Fibroblast of lung (primary cell): ENCODE measurements at regions not wholly inside any gene's neighbourhood (a gene's known extent, or its start where the extent isn't known, plus 50 kb on each side); places are given as distances from the start of the nearest gene placed in this dataset.

Experiments used
- DNase-seq, 2 donors: peaks; one replicate each; pipeline versions ENCODE4 v3.0.0 to v3.0.0-alpha.2; 2010; ENCODE audit warnings: low read depth in 2 of 2
- H2AFZ ChIP-seq: 2 replicates; pipeline ENCODE4 v1.5.1; 2012; ENCODE audit warnings: low read length, control low read depth, inconsistent platforms
- H3K27ac ChIP-seq: 2 replicates; pipeline ENCODE4 v1.5.1; 2011; ENCODE audit warnings: low read length, control low read depth; ENCODE audit not compliant: insufficient read depth
- H3K27me3 ChIP-seq: 2 replicates; pipeline ENCODE4 v1.5.1; 2011; ENCODE audit warnings: mild to moderate bottlenecking, low read length; ENCODE audit not compliant: control insufficient read depth, insufficient read depth
- H3K36me3 ChIP-seq: 2 replicates; pipeline ENCODE4 v1.5.1; 2011; ENCODE audit warnings: low read length; ENCODE audit not compliant: control insufficient read depth, insufficient read depth
- H3K4me1 ChIP-seq: 2 replicates; pipeline ENCODE4 v1.5.1; 2011; ENCODE audit warnings: low read length; ENCODE audit not compliant: control insufficient read depth, insufficient read depth; ENCODE audit errors: extremely low read depth
- H3K4me2 ChIP-seq: 2 replicates; pipeline ENCODE4 v1.5.1; 2011; ENCODE audit warnings: low read length, control low read depth; ENCODE audit not compliant: insufficient read depth; ENCODE audit errors: extremely low read depth
- H3K4me3 ChIP-seq, 4 experiments: fragments of 200-600 bp in 1 of 4; sonication (generic) in 1 of 4; replicated peaks in 1 of 4; 2 replicates each; pipeline ENCODE4 v1.5.1; 2011 to 2016; ENCODE audit warnings: low read length in 4 of 4, low read depth in 3 of 4, mild to moderate bottlenecking in 3 of 4, control low read depth in 2 of 4, inconsistent platforms in 1 of 4, mixed read lengths in 1 of 4; ENCODE audit not compliant: insufficient read depth in 1 of 4; ENCODE audit errors: control extremely low read depth in 1 of 4
- H3K79me2 ChIP-seq: 2 replicates; pipeline ENCODE4 v1.5.1; 2012; ENCODE audit warnings: mild to moderate bottlenecking, low read length, inconsistent platforms; ENCODE audit not compliant: control insufficient read depth, insufficient read depth
- H3K9ac ChIP-seq: 2 replicates; pipeline ENCODE4 v1.5.1; 2011; ENCODE audit warnings: mild to moderate bottlenecking, low read length, control low read depth; ENCODE audit not compliant: insufficient read depth
- H3K9me3 ChIP-seq: 2 replicates; pipeline ENCODE4 v1.5.1; 2012; ENCODE audit warnings: low read depth, low read length; ENCODE audit not compliant: control insufficient read depth, insufficient read depth
- H4K20me1 ChIP-seq: 2 replicates; pipeline ENCODE4 v1.5.1; 2011; ENCODE audit warnings: low read length; ENCODE audit not compliant: control insufficient read depth, insufficient read depth; ENCODE audit errors: extremely low read depth
- CTCF ChIP-seq, 2 donors: IDR thresholded peaks in 1 of 2; conservative IDR thresholded peaks in 1 of 2; 1 replicate in 1 of 2; 2 replicates in 1 of 2; pipeline ENCODE4 v1.5.1; 2011 to 2012; ENCODE audit warnings: low read length in 2 of 2, control low read depth in 1 of 2, inconsistent platforms in 1 of 2, low read depth in 1 of 2, mild to moderate bottlenecking in 1 of 2
- EZH2 ChIP-seq: IDR thresholded peaks from 2 replicates; pipeline ENCODE4 v1.5.1; 2012; ENCODE audit warnings: low read length, control low read depth, mild to moderate bottlenecking; ENCODE audit errors: missing control alignments

- no peak overlapping the region for H3K4me2 ChIP-seq
- no peak overlapping the region for H3K4me3 ChIP-seq
- no peak for TF ChIP-seq CTCF (conservative IDR thresholded peaks at IDR 0.05 in 1 of 2, IDR thresholded peaks at IDR 0.05 in 1 of 2; ENCODE audit: low read depth in 1 of 2, low read length in 2 of 2)
- no peak overlapping the region for H2AFZ ChIP-seq
- no peaks in the 10 kb centered on the region for H3K36me3 ChIP-seq
- no peaks in the 10 kb centered on the region for H3K79me2 ChIP-seq
- no peaks in the 10 kb centered on the region for H3K9me3 ChIP-seq
- no peak overlapping the region for H3K9ac ChIP-seq
- H4K20me1 ChIP-seq = no peaks in the 10 kb centered on the region
- no peaks in the 10 kb centered on the region for H3K27me3 ChIP-seq
- peaks cover 4% of the 10 kb centered on the region for H3K4me1 ChIP-seq
- no peak for DNase-seq
- H3K27ac ChIP-seq = no peak overlapping the region
Observed at GRCh38 chr21:39054066-39054465, 129.2 kb downstream of the PSMG1 start.

- H3K4me3 ChIP-seq = no peak overlapping the region
- no peaks in the 10 kb centered on the region for H3K36me3 ChIP-seq
- H3K27me3 ChIP-seq = no peaks in the 10 kb centered on the region
- no peaks in the 10 kb centered on the region for H4K20me1 ChIP-seq
- H3K4me1 ChIP-seq = peaks cover 4% of the 10 kb centered on the region
- H3K27ac ChIP-seq = no peak overlapping the region
- no peaks in the 10 kb centered on the region for H3K79me2 ChIP-seq
- DNase-seq = no peak
- TF ChIP-seq EZH2 (no peak), CTCF (conservative IDR thresholded peaks at IDR 0.05 in 1 of 2, IDR thresholded peaks at IDR 0.05 in 1 of 2; ENCODE audit: low read depth in 1 of 2, low read length in 2 of 2) (no peak)
- H3K9me3 ChIP-seq = no peaks in the 10 kb centered on the region
- H2AFZ ChIP-seq = no peak overlapping the region
- no peak overlapping the region for H3K9ac ChIP-seq
- H3K4me2 ChIP-seq = no peak overlapping the region
Observed at GRCh38 chr21:39053126-39053525, 130.1 kb downstream of the PSMG1 start.

- no peaks in the 10 kb centered on the region for H3K27me3 ChIP-seq
- no peak overlapping the region for H3K4me2 ChIP-seq
- peaks cover 4% of the 10 kb centered on the region for H3K4me1 ChIP-seq
- H3K36me3 ChIP-seq = no peaks in the 10 kb centered on the region
- no peak for TF ChIP-seq EZH2
- TF ChIP-seq CTCF (conservative IDR thresholded peaks at IDR 0.05 in 1 of 2, IDR thresholded peaks at IDR 0.05 in 1 of 2; ENCODE audit: low read depth in 1 of 2, low read length in 2 of 2) = no peak
- H3K4me3 ChIP-seq = no peak overlapping the region
- H4K20me1 ChIP-seq = no peaks in the 10 kb centered on the region
- no peak overlapping the region for H3K27ac ChIP-seq
- no peaks in the 10 kb centered on the region for H3K79me2 ChIP-seq
- H3K9me3 ChIP-seq = no peaks in the 10 kb centered on the region
- DNase-seq = no peak
- H3K9ac ChIP-seq = no peak overlapping the region
- H2AFZ ChIP-seq = no peak overlapping the region
Observed at GRCh38 chr21:39052718-39053117, 130.5 kb downstream of the PSMG1 start.
